ENCODE measurements at regions not wholly inside any gene's neighbourhood (a gene's known extent, or its start where the extent isn't known, plus 50 kb on each side); places are given as distances from the start of the nearest gene placed in this dataset.

GRCh38 chr2:238502088-238502810 lies 75.5 kb downstream of the ASB1 start:
- no peak overlapping the region for H3K4me3 Mint-ChIP-seq
- no peaks in the 10 kb centered on the region for H3K4me1 Mint-ChIP-seq (ENCODE audit: low read depth)
- peaks cover 1% of the 10 kb centered on the region for H3K27me3 Mint-ChIP-seq
- H3K27ac Mint-ChIP-seq: no peak overlapping the region
- no peaks in the 10 kb centered on the region for H3K36me3 Mint-ChIP-seq (ENCODE audit: low read depth)
- no peaks in the 10 kb centered on the region for H3K9me3 Mint-ChIP-seq
- intact Hi-C loops (cut with micrococcal nuclease): no loop called here

- intact Hi-C loops (cut with micrococcal nuclease): no loop called here
- Mint-ChIP-seq H3K27me3 (peaks cover 2% of the 10 kb centered on the region), H3K4me1 (ENCODE audit: low read depth) (no peaks in the 10 kb centered on the region), H3K9me3 (no peaks in the 10 kb centered on the region), H3K27ac (no peak overlapping the region), H3K36me3 (ENCODE audit: low read depth) (no peaks in the 10 kb centered on the region), H3K4me3 (no peak overlapping the region)
These were observed 76.4 kb downstream of the ASB1 start for GRCh38 chr2:238502956-238503791.

DNA sequence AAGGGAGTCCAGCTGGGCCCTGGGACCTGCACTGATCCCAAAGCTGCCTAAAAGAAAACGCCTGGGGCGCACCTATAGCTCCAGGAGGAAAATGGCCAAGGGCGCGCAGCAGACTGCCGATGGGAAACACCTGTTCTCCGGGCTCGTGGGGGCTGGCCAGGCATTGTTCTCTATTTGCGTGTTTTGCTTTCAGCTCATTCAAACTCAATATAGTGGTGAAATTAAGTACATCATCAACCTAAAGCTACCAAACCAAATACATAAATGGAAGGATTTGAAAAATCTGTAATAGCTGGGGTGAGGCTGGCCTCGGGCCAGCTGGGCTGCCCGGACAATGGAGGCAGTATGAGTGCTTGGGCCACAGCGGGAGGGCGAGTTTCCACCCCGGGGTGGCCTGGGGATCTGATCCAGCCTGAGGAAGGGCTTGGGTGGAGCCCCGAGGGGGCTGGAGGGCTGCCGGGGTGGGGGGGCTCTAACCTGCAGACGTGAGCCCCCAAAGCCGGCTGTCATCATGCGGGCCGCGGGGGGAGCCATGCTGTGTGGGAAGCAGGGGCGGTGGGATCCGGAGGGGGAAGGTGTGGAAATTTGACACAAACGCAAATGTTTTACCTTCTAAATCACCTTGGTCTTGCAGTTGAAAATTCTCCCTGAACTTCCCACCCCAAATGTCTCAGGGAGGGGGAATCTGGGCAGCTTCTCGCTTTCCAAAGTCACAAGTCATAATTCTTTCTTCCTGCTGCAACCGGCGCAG lies 77.6 kb downstream of the ASB1 start:
- H3K27me3 Mint-ChIP-seq: peaks cover 2% of the 10 kb centered on the region
- no peaks in the 10 kb centered on the region for H3K9me3 Mint-ChIP-seq
- H3K36me3 Mint-ChIP-seq (ENCODE audit: low read depth): no peaks in the 10 kb centered on the region
- no peak overlapping the region for H3K27ac Mint-ChIP-seq
- no peak overlapping the region for H3K4me3 Mint-ChIP-seq
- H3K4me1 Mint-ChIP-seq (ENCODE audit: low read depth): no peaks in the 10 kb centered on the region
- intact Hi-C loops (cut with micrococcal nuclease): no loop called here

GRCh38 chr2:238505119-238505891 lies 78.6 kb downstream of the ASB1 start:
- no peak overlapping the region for H3K27ac Mint-ChIP-seq
- no peak overlapping the region for H3K4me3 Mint-ChIP-seq
- intact Hi-C loops (cut with micrococcal nuclease): no loop called here
- H3K36me3 Mint-ChIP-seq (ENCODE audit: low read depth): no peaks in the 10 kb centered on the region
- peaks cover 4% of the 10 kb centered on the region for H3K27me3 Mint-ChIP-seq
- H3K4me1 Mint-ChIP-seq (ENCODE audit: low read depth): no peaks in the 10 kb centered on the region
- no peaks in the 10 kb centered on the region for H3K9me3 Mint-ChIP-seq

- intact Hi-C loops (cut with micrococcal nuclease): no loop called here
- Mint-ChIP-seq H3K4me3 (no peak overlapping the region), H3K27me3 (peaks cover 4% of the 10 kb centered on the region), H3K36me3 (ENCODE audit: low read depth) (no peaks in the 10 kb centered on the region), H3K9me3 (no peaks in the 10 kb centered on the region), H3K4me1 (ENCODE audit: low read depth) (no peaks in the 10 kb centered on the region), H3K27ac (no peak overlapping the region)
These were observed 79.2 kb downstream of the ASB1 start for GRCh38 chr2:238505892-238506280.

DNA sequence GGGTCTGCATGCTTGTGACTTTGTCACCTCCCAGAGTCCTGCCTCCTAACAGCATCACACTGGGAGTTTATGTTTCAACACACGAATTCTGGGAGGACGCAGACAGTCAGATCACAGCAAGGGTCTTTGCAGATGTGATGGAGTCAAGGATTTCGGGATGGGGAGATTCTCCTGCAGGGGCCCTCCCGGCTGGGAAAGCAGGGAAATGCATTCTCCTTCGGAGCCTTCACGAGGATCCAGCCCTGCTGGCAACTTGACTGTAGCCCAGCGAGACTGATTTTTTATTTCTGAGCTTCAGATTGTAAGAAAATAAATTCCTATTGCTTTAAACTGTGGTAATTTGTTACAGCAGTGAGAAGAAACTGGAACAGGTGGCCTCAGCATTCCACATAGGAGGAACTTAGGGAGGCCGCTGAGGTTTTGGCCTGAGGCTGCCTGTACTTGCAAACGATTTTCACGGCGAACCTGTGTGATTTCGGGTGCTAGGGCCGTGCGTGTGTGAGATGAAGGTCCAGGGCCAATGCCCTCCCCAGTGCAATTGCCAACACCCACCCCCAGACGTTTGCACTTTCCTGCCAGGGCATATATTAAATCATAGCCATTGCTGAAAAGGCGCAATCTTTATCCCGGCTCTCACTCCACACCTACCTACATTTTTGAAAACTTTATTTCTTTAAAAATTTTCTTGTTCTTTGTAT lies 79.8 kb downstream of the ASB1 start:
- intact Hi-C loops (cut with micrococcal nuclease): no loop called here
- H3K27ac Mint-ChIP-seq: no peak overlapping the region
- H3K4me3 Mint-ChIP-seq: no peak overlapping the region
- H3K9me3 Mint-ChIP-seq: no peaks in the 10 kb centered on the region
- no peaks in the 10 kb centered on the region for H3K4me1 Mint-ChIP-seq (ENCODE audit: low read depth)
- H3K27me3 Mint-ChIP-seq: peaks cover 4% of the 10 kb centered on the region
- no peaks in the 10 kb centered on the region for H3K36me3 Mint-ChIP-seq (ENCODE audit: low read depth)

DNA sequence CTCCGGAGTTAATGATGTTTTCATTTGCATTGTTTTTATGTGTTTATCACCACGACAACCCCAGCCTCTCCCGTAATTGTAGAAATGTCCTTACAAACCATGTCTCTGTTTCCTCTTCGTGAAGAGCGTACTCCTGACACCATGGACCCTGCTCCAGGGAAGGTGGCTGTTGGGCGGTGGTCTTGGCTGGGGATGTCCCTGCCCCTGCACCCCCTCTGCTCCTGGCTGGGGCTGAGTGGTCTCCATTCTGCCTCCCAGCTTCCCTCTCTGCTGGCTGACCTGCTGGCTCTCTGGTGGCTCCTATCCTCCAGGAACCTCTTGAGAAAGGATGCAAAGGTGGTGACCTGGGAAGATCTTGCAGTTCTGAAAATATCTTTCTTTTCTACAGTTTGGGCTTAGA lies 81.1 kb downstream of the ASB1 start:
- no peaks in the 10 kb centered on the region for H3K9me3 Mint-ChIP-seq

DNA sequence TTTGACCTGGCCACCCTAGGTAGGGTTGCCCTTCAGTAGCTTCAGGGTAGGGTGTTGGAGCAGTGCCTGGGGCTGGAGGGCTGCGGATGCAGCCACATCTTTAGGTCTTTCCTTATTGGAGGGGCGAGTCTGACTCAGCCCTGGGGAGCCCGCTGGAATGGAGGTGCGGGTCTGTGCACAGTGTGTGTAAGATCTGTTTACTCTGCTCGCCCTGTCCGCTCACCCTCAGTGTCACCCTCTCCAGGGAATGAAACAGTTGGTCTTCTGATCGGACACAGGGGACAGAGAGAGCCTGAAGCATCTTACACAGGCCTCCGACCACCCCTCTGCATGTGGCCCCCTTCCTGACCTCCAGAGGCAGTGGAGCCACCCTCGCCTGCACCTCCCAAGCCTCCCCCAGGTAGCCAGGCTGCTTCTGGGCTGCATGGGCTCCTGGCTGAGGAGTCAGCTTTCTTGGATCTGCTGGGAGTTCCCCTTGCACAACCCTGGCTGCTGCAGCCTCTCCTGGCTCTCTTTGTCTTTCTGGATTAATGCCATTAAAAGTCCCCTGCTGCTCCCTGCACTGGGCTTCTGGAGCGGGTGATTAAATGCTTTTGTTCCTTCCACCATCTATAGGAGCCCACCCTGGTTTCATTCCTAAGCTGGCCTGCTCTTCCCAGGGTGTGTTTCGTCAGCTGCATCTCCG lies 82.6 kb downstream of the ASB1 start:
- Mint-ChIP-seq H3K4me3 (no peak overlapping the region), H3K36me3 (ENCODE audit: low read depth) (no peaks in the 10 kb centered on the region), H3K27me3 (peaks cover 6% of the 10 kb centered on the region), H3K4me1 (ENCODE audit: low read depth) (no peaks in the 10 kb centered on the region), H3K9me3 (no peaks in the 10 kb centered on the region), H3K27ac (no peak overlapping the region)
- intact Hi-C loops (cut with micrococcal nuclease): no loop called here

More for the DNA sequence above, 81.1 kb downstream of the ASB1 start:
- Mint-ChIP-seq H3K27me3 (peaks cover 4% of the 10 kb centered on the region), H3K4me1 (ENCODE audit: low read depth) (no peaks in the 10 kb centered on the region), H3K4me3 (no peak overlapping the region), H3K36me3 (ENCODE audit: low read depth) (no peaks in the 10 kb centered on the region), H3K27ac (no peak overlapping the region)
- intact Hi-C loops (cut with micrococcal nuclease): no loop called here

DNA sequence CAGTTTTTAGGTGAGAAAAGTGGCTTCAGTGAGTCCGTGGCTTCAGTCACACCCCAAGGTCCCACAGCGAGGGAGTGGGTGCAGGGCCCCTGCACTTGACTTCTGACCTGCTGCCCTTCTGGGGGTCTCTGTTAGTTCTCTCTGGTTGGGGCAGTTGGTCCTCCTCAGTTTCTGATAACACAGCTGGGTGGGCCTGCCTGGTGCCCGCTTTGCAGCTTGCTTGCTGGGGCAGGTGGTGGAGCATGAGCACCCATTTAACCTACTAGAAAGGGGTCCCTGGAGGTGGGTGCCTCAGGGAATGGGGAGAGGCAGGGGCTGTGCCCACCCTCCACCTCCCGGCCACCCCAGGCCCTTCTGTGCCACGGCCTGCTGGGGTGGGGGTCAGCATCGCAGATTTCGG lies 83.2 kb downstream of the ASB1 start:
- Mint-ChIP-seq H3K36me3 (ENCODE audit: low read depth) (no peaks in the 10 kb centered on the region), H3K27me3 (peaks cover 6% of the 10 kb centered on the region), H3K4me1 (ENCODE audit: low read depth) (no peaks in the 10 kb centered on the region), H3K9me3 (no peaks in the 10 kb centered on the region), H3K27ac (no peak overlapping the region), H3K4me3 (no peak overlapping the region)
- intact Hi-C loops (cut with micrococcal nuclease): loop anchor here (10.0 kb wide), 1 partner anchor 105 kb away; no protein-coding TSS in a partner anchor

DNA sequence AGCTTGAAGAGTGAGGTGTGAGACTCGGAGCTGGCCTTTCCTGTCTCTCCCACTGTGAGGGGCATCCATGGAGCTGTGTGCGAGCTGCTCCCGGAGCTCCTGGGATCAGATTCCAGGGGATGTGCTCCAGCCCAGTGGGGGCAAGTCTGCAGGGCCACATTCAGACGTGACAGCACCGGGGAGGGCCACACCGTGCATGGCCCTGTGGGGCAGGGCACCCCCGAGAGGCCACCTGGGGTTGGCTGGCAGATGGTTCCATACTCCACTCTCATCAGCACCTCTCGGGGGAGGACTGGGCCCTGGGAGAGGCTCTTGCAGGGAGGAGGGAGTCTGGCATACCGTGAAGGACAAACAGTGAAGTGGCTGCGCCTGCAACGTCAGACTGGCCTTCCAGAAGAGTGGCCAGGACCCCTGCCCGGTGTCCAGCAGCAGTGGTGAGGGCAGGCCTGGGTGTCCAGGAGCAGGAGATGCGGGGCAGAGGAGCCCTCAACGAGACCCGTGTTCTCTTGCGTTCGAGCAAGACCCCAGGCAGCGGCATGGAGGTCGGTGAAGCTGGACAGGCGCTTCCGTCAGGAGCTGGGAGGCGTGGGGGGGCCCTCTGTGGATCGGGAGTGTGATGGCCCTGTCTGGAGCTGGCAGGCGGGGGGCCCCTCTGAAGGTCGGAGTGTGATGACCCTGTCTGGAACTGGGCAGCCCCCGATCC lies 84.3 kb downstream of the ASB1 start:
- H3K27me3 Mint-ChIP-seq: peaks cover 8% of the 10 kb centered on the region
- H3K27ac Mint-ChIP-seq: no peak overlapping the region
- H3K4me3 Mint-ChIP-seq: no peak overlapping the region
- H3K4me1 Mint-ChIP-seq (ENCODE audit: low read depth): no peaks in the 10 kb centered on the region
- peaks cover 5% of the 10 kb centered on the region for H3K9me3 Mint-ChIP-seq
- no peaks in the 10 kb centered on the region for H3K36me3 Mint-ChIP-seq (ENCODE audit: low read depth)
- intact Hi-C loops (cut with micrococcal nuclease): loop anchor here (10.0 kb wide), 1 partner anchor 104 kb away; no protein-coding TSS in a partner anchor

DNA sequence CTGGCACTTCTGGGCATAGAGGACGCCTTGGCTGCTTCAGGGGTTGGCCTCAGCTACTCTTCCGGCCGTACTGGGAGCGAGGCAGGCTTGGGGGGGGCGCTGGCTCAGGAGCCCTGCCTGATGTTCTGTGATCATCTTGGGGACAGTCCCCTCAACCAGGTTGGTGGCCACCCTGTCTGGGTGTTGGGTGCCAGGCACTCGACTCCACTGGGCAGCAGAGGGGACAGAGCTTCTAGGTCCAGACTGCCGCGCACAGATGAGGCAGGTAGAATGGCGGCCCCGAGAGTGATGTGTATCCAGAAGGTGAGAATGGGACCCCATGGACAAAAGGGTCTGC lies 84.9 kb downstream of the ASB1 start:
- intact Hi-C loops (cut with micrococcal nuclease): loop anchor here (10.0 kb wide), 1 partner anchor 103 kb away; no protein-coding TSS in a partner anchor
- H3K4me1 Mint-ChIP-seq (ENCODE audit: low read depth): no peaks in the 10 kb centered on the region
- no peaks in the 10 kb centered on the region for H3K36me3 Mint-ChIP-seq (ENCODE audit: low read depth)
- peaks cover 8% of the 10 kb centered on the region for H3K27me3 Mint-ChIP-seq
- no peak overlapping the region for H3K4me3 Mint-ChIP-seq
- H3K9me3 Mint-ChIP-seq: peaks cover 10% of the 10 kb centered on the region
- H3K27ac Mint-ChIP-seq: no peak overlapping the region

DNA sequence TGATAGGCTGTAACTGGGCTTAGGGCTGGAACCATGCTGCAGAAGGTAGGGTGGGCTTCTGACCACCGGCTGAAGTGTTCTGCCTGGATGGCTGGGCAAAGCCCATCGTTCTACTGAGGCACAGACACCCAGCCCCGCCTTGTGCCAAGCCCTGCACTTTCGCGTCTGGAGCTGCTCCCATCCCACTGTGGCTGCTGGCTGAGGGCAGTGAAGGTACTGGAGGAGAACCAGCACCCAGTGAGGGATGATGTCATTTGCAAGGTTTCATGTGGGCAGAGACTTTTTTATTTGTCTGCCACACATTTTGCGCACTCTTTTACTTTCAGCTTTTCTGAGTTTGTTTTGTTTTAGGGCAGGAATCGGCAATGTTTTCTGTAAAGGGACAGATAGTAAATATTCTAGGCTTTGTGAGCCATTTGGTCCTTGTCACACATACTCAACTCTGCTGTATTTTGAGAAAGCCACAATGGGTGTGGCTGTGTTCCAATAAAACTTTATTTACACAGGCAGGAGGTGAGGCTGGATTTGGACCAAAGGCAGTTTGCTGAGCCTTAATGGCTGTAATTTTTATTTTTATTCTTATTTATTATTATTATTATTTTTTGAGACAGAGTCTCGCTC lies 85.6 kb downstream of the ASB1 start:
- H3K4me1 Mint-ChIP-seq (ENCODE audit: low read depth): no peaks in the 10 kb centered on the region
- peaks cover 6% of the 10 kb centered on the region for H3K27me3 Mint-ChIP-seq
- no peak overlapping the region for H3K27ac Mint-ChIP-seq
- H3K36me3 Mint-ChIP-seq (ENCODE audit: low read depth): no peaks in the 10 kb centered on the region
- H3K4me3 Mint-ChIP-seq: no peak overlapping the region
- intact Hi-C loops (cut with micrococcal nuclease): loop anchor here (2.0 to 10.0 kb wide), 2 partner anchors 102 to 272 kb away; no protein-coding TSS in a partner anchor
- peaks cover 14% of the 10 kb centered on the region for H3K9me3 Mint-ChIP-seq
